ENCODE measurements at regions not wholly inside any gene's neighbourhood (a gene's known extent, or its start where the extent isn't known, plus 50 kb on each side); places are given as distances from the start of the nearest gene placed in this dataset.

DNA sequence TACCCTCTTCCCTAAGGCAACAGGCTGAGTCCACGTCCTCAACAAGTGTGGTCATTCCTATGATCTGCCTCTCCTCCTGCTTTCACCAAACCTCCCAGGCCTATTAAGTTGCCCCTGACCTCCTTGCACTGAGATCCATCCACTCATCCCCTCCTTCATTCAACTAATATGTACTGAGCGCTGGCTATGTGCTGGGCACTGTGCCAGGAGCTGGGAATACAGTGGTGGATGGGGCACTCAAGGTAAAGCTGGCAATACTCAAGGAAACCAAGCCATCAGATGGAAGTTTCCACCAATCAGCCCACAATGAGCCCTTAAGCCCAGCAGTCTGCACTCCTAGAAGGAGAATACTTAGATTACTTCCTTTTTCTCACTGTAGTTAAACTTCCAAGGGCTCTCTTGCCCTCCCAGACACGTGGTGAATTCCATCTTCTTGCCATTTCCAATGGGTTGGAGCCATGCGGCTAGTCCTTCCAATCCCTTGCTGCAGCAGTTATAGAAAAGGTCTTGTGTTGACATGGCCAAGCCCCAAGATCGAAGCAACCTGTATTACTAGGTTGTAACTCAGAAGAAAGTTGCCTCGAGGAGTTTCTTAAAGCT, 279.9 kb upstream of the RUNX1 start:
- TF ChIP-seq, protein P1, sequence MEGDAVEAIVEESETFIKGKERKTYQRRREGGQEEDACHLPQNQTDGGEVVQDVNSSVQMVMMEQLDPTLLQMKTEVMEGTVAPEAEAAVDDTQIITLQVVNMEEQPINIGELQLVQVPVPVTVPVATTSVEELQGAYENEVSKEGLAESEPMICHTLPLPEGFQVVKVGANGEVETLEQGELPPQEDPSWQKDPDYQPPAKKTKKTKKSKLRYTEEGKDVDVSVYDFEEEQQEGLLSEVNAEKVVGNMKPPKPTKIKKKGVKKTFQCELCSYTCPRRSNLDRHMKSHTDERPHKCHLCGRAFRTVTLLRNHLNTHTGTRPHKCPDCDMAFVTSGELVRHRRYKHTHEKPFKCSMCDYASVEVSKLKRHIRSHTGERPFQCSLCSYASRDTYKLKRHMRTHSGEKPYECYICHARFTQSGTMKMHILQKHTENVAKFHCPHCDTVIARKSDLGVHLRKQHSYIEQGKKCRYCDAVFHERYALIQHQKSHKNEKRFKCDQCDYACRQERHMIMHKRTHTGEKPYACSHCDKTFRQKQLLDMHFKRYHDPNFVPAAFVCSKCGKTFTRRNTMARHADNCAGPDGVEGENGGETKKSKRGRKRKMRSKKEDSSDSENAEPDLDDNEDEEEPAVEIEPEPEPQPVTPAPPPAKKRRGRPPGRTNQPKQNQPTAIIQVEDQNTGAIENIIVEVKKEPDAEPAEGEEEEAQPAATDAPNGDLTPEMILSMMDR (IDR thresholded peaks at IDR 0.05; ENCODE audit: low read depth, low read length, poor library complexity, severe bottlenecking) = no peak
- no peak for TF ChIP-seq EZH2phosphoT487 (IDR thresholded peaks at IDR 0.05; ENCODE audit: borderline replicate concordance, low read length)

Measured in DOHH2 (cell line).